ENCODE measurements at regions not wholly inside any gene's neighbourhood (a gene's known extent, or its start where the extent isn't known, plus 50 kb on each side); places are given as distances from the start of the nearest gene placed in this dataset.
"Not testable (repeated sequence)": the region's sequence is repeated elsewhere in the genome, so short reads cannot be mapped to it uniquely, and the experiment has no call there.

DNA sequence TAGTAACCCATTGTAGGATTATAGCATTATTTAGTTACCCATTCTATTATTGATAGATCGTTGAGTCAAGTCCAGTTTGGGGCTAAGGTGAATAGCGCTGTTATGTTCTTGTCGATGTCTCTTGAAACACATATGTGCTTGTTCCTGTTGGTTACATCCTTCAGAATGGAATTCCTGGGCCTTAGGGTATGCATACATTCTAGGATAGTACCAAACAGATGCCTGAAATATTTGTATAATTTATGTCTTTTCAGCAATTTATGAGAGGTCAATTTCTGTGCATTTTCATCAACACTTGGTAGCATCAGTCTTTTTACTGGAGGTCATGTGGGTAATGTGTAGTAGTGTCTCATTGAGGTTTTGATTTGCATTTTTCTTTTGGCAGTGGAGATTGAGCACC lies 78.9 kb upstream of the ADORA2B start:
- TF ChIP-seq POLR2A (IDR thresholded peaks at IDR 0.05) = not testable (repeated sequence)
- TF ChIP-seq, protein P1, sequence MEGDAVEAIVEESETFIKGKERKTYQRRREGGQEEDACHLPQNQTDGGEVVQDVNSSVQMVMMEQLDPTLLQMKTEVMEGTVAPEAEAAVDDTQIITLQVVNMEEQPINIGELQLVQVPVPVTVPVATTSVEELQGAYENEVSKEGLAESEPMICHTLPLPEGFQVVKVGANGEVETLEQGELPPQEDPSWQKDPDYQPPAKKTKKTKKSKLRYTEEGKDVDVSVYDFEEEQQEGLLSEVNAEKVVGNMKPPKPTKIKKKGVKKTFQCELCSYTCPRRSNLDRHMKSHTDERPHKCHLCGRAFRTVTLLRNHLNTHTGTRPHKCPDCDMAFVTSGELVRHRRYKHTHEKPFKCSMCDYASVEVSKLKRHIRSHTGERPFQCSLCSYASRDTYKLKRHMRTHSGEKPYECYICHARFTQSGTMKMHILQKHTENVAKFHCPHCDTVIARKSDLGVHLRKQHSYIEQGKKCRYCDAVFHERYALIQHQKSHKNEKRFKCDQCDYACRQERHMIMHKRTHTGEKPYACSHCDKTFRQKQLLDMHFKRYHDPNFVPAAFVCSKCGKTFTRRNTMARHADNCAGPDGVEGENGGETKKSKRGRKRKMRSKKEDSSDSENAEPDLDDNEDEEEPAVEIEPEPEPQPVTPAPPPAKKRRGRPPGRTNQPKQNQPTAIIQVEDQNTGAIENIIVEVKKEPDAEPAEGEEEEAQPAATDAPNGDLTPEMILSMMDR (IDR thresholded peaks at IDR 0.05) = not testable (repeated sequence)
